OCI-LY7 (cell line): ENCODE measurements at regions not wholly inside any gene's neighbourhood (a gene's known extent, or its start where the extent isn't known, plus 50 kb on each side); places are given as distances from the start of the nearest gene placed in this dataset.

Experiments
- BruUV-seq: library from RNA; stranded (reverse); fragments of 400-500 nt; replicated peaks from 2 replicates; lab custom pipeline; 2021; lab: Mats Ljungman, UMichigan
- CTCF ChIA-PET: fragments of 300-600 bp; sonication (Branson Sonifier 250); formaldehyde crosslinking; loops from one replicate; lab custom pipeline; 2022; ENCODE audit warnings: antibody characterized with exemption; ENCODE audit not compliant: unreplicated experiment; lab: Charles Lee
- POLR2A ChIA-PET: fragments of 300-600 bp; sonication (Branson Sonifier 250); formaldehyde crosslinking; loops from one replicate; lab custom pipeline; 2022; ENCODE audit warnings: antibody characterized with exemption; lab: Charles Lee
- DNase-seq: peaks from one replicate; pipeline ENCODE4 v3.0.0-alpha.2; 2015; ENCODE audit warnings: low spot score
- H2AFZ ChIP-seq: fragments of 200-600 bp; sonication (generic), shearing (Covaris generic); 2 replicates; pipeline ENCODE4 v1.6.1; 2014; ENCODE audit warnings: mild to moderate bottlenecking, antibody characterized with exemption, low read length, moderate library complexity
- H3K27ac ChIP-seq: fragments of 200-600 bp; sonication (generic); 2 replicates; pipeline ENCODE4 v1.5.1; 2014; ENCODE audit warnings: mixed run types, low read depth, mild to moderate bottlenecking, moderate library complexity, low read length, inconsistent platforms; ENCODE audit not compliant: poor library complexity, severe bottlenecking
- H3K36me3 ChIP-seq: fragments of 200-600 bp; sonication (generic); 2 replicates; pipeline ENCODE4 v1.6.1; 2014; ENCODE audit warnings: mild to moderate bottlenecking, antibody characterized with exemption, low read length, moderate library complexity, mixed read lengths; ENCODE audit not compliant: insufficient read depth
- H3K4me1 ChIP-seq: fragments of 200-600 bp; sonication (generic); 2 replicates; pipeline ENCODE4 v1.5.1; 2014; ENCODE audit warnings: mild to moderate bottlenecking, low read length; ENCODE audit not compliant: insufficient read depth, poor library complexity, severe bottlenecking
- H3K4me2 ChIP-seq: fragments of 200-600 bp; sonication (generic); 2 replicates; pipeline ENCODE4 v1.6.1; 2014; ENCODE audit warnings: mild to moderate bottlenecking, low read length
- H3K4me3 ChIP-seq: fragments of 200-600 bp; sonication (generic); 2 replicates; pipeline ENCODE4 v1.5.1; 2014; ENCODE audit warnings: mild to moderate bottlenecking, low read depth, low read length; ENCODE audit not compliant: poor library complexity, severe bottlenecking
- H3K79me2 ChIP-seq: fragments of 200-600 bp; sonication (generic); 2 replicates; pipeline ENCODE4 v1.6.1; 2016; ENCODE audit warnings: low read depth, mild to moderate bottlenecking, low read length, moderate library complexity, mixed read lengths; ENCODE audit not compliant: insufficient read depth
- H3K9me2 ChIP-seq: fragments of 200-600 bp; sonication (generic); 2 replicates; pipeline ENCODE4 v1.6.1; 2016; ENCODE audit warnings: mild to moderate bottlenecking, low read length, mixed read lengths; ENCODE audit not compliant: insufficient read depth
- H3K9me3 ChIP-seq: fragments of 200-600 bp; sonication (generic); 2 replicates; pipeline ENCODE4 v1.6.1; 2014; ENCODE audit warnings: mild to moderate bottlenecking, mixed run types, low read length, mixed read lengths
- H4K20me1 ChIP-seq: fragments of 200-600 bp; sonication (generic); 2 replicates; pipeline ENCODE4 v1.6.1; 2014; ENCODE audit warnings: mild to moderate bottlenecking, antibody characterized with exemption, low read length, moderate library complexity, mixed read lengths; ENCODE audit not compliant: insufficient read depth
- EZH2phosphoT487 ChIP-seq: fragments of 200-600 bp; sonication (generic); IDR thresholded peaks from 2 replicates; pipeline ENCODE4 v1.6.1; 2018; ENCODE audit warnings: low read depth, borderline replicate concordance, mild to moderate bottlenecking, mixed run types, antibody characterized with exemption, low read length, moderate library complexity, mixed read lengths
- intact Hi-C: fragments of 100-400 bp; cut with micrococcal nuclease; formaldehyde crosslinking; loops from one replicate; pipeline ENCODE4 v1.10.0; 2022; ENCODE audit not compliant: unreplicated experiment
- TF ChIP-seq, protein P1 (sequence below): fragments of 200-600 bp; sonication (generic); conservative IDR thresholded peaks from 2 replicates; pipeline ENCODE4 v1.5.1; 2014; ENCODE audit warnings: mild to moderate bottlenecking, antibody characterized with exemption, low read length, moderate library complexity, mixed read lengths

DNA sequence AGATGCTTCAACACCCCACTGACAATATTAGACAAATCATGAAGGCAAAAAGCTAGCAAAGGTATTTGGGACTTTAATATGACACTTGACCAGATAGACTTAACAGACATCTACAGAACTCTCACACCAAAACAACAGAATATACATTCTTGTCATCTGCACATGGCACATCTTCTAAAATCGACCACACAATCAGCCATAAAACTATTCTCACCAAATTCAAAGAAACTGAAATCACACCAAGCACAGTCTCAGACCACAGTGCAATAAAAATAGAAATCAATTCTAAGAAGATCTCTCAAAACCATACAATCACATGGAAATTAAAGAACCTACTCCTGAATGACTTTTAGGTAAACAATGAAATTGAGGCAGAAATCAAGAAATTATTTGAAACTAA lies 340.8 kb downstream of the PPP1R2C start:
- Histone ChIP-seq H3K79me2 (no peaks in the 10 kb centered on the region), H3K4me2 (no peak overlapping the region), H3K4me3 (no peak overlapping the region), H3K4me1 (no peaks in the 10 kb centered on the region), H3K36me3 (no peaks in the 10 kb centered on the region), H4K20me1 (no peaks in the 10 kb centered on the region), H3K9me2 (no peaks in the 10 kb centered on the region), H3K27ac (no peak overlapping the region), H3K9me3 (no peaks in the 10 kb centered on the region), H2AFZ (no peak overlapping the region)
- TF ChIP-seq, protein P1, sequence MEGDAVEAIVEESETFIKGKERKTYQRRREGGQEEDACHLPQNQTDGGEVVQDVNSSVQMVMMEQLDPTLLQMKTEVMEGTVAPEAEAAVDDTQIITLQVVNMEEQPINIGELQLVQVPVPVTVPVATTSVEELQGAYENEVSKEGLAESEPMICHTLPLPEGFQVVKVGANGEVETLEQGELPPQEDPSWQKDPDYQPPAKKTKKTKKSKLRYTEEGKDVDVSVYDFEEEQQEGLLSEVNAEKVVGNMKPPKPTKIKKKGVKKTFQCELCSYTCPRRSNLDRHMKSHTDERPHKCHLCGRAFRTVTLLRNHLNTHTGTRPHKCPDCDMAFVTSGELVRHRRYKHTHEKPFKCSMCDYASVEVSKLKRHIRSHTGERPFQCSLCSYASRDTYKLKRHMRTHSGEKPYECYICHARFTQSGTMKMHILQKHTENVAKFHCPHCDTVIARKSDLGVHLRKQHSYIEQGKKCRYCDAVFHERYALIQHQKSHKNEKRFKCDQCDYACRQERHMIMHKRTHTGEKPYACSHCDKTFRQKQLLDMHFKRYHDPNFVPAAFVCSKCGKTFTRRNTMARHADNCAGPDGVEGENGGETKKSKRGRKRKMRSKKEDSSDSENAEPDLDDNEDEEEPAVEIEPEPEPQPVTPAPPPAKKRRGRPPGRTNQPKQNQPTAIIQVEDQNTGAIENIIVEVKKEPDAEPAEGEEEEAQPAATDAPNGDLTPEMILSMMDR, result no peak
- no peak for TF ChIP-seq EZH2phosphoT487
- ChIA-PET CTCF (no interaction called here), POLR2A (no interaction called here)
- DNase-seq, result no peak
- no TSS peak for BruUV-seq
- intact Hi-C loops, result no loop called here

DNA sequence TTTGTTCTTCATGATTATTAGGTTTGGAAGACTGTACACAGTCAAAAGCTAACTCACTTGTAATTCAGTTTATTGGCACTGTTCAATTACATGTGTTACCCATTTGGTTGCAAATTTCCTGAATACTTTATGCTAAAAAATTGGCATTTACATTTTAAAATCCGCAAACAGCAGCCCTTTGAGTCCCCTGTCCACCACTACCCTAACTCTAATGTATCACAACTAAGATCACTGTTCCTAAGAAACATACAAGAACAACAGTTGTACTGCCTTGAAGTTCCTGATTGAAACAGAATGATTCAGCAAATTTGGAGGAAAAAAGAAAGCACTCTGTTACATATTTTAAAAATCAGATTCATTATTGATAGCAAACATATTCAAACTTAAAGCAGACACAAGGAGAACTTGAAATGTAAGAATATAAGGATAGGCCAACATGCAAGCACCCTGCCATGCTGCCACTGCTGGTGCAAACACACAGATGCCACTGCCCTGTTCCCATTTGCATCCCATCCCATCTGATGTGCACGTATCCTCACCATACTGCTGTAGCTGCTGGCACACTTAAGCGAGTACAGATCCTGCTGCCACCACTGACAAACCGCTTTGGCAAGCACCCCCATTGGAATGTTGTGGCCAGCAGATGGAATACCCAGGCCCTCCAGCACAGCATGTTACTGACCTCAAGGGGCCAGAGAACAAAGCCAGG lies 343.4 kb downstream of the PPP1R2C start:
- TF ChIP-seq, protein P1, result no peak
- TF ChIP-seq EZH2phosphoT487, result no peak
- DNase-seq, result no peak
- ChIA-PET CTCF (no interaction called here), POLR2A (no interaction called here)
- Histone ChIP-seq H3K9me2 (no peaks in the 10 kb centered on the region), H2AFZ (no peak overlapping the region), H3K4me1 (no peaks in the 10 kb centered on the region), H3K4me3 (no peak overlapping the region), H3K27ac (no peak overlapping the region), H3K4me2 (no peak overlapping the region), H3K79me2 (no peaks in the 10 kb centered on the region), H3K9me3 (no peaks in the 10 kb centered on the region), H3K36me3 (no peaks in the 10 kb centered on the region), H4K20me1 (no peaks in the 10 kb centered on the region)
- intact Hi-C loops, result no loop called here
- BruUV-seq, result no TSS peak

DNA sequence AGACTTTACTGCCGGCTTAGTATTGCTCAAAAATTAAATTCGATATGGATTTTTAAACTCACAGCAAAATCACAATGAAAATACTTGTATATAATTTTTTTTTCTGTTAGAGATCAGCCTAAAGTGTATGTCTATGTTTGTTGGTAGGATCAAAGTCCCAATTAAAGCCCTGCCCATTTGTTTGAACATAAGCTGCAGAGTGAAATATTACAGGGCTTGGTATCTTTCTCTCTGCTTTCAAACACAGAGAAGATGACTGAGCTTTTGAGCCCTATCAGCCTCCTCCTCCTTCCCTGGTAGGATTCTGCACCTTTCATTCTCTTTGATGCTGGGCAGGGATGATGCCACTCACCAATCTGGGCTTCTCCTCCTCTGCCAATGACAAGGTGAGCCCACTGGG lies 345.4 kb downstream of the PPP1R2C start:
- H3K4me2 ChIP-seq, result no peak overlapping the region
- H3K4me1 ChIP-seq, result no peaks in the 10 kb centered on the region
- DNase-seq, result no peak
- ChIA-PET POLR2A (no interaction called here), CTCF (no interaction called here)
- no peak overlapping the region for H2AFZ ChIP-seq
- no peak overlapping the region for H3K27ac ChIP-seq
- no TSS peak for BruUV-seq
- H3K9me3 ChIP-seq, result no peaks in the 10 kb centered on the region
- intact Hi-C loops, result no loop called here
- H4K20me1 ChIP-seq, result no peaks in the 10 kb centered on the region
- H3K9me2 ChIP-seq, result no peaks in the 10 kb centered on the region
- TF ChIP-seq, protein P1, result no peak
- TF ChIP-seq EZH2phosphoT487, result no peak
- no peak overlapping the region for H3K4me3 ChIP-seq
- H3K36me3 ChIP-seq, result no peaks in the 10 kb centered on the region
- H3K79me2 ChIP-seq, result no peaks in the 10 kb centered on the region
